B cell (primary cell): ENCODE measurements at regions not wholly inside any gene's neighbourhood (a gene's known extent, or its start where the extent isn't known, plus 50 kb on each side); places are given as distances from the start of the nearest gene placed in this dataset.

Experiments used
- ATAC-seq: fragments of 200-7000 bp; cut with Tn5 transposase; one replicate; pipeline ENCODE4 v1.10.0; 2021; ENCODE audit warnings: low read depth, mild to moderate bottlenecking, moderate number of reproducible peaks, moderate library complexity
- CTCF ChIA-PET: fragments of 350-600 bp; sonication (Branson Sonifier 250); formaldehyde crosslinking; loops from one replicate; lab custom pipeline; 2021; ENCODE audit warnings: antibody characterized with exemption, inconsistent platforms; lab: Charles Lee
- POLR2A ChIA-PET: fragments of 350-600 bp; sonication (Branson Sonifier 250); formaldehyde crosslinking; loops from one replicate; lab custom pipeline; 2021; ENCODE audit warnings: antibody characterized with exemption; lab: Charles Lee
- DNase-seq: peaks from one replicate; pipeline ENCODE4 v3.0.0; 2013
- H2AFZ ChIP-seq: 2 replicates; pipeline ENCODE4 v1.6.1; 2012; ENCODE audit warnings: mild to moderate bottlenecking, low read depth, low read length; ENCODE audit not compliant: insufficient read depth, poor library complexity, severe bottlenecking
- H3K27ac ChIP-seq, 2 donors: 1 replicate in 1 of 2; 2 replicates in 1 of 2; pipeline ENCODE4 v1.5.1; 2012 to 2013; ENCODE audit warnings: low read length in 2 of 2, mild to moderate bottlenecking in 2 of 2, moderate library complexity in 1 of 2
- H3K27me3 ChIP-seq, 4 experiments: fragments of 200-600 bp in 1 of 4; sonication (generic) in 1 of 4; replicated peaks in 1 of 4; 1 replicate in 2 of 4; 2 replicates in 2 of 4; pipeline versions ENCODE4 v1.6.1 to v1.7.0; 2013 to 2016; ENCODE audit warnings: low read length in 3 of 4, mild to moderate bottlenecking in 2 of 4, mixed read lengths in 1 of 4, moderate library complexity in 1 of 4; ENCODE audit not compliant: insufficient read depth in 4 of 4, control insufficient read depth in 3 of 4; ENCODE audit errors: control extremely low read depth in 1 of 4
- H3K36me3 ChIP-seq, 2 experiments: replicated peaks in 1 of 2; 1 replicate in 1 of 2; 2 replicates in 1 of 2; pipeline versions ENCODE4 v1.6.1 to v1.7.1; 2013; ENCODE audit warnings: low read length in 1 of 2; ENCODE audit not compliant: insufficient read depth in 2 of 2, control insufficient read depth in 1 of 2; ENCODE audit errors: control extremely low read depth in 1 of 2, extremely low read depth in 1 of 2
- H3K4me1 ChIP-seq, 2 donors: fragments of 200-600 bp in 1 of 2; sonication (generic) in 1 of 2; 1 replicate in 1 of 2; 2 replicates in 1 of 2; pipeline versions ENCODE4 v1.5.1 to v1.6.1; 2013 to 2017; ENCODE audit warnings: low read length in 2 of 2; ENCODE audit not compliant: control insufficient read depth in 2 of 2, insufficient read depth in 2 of 2
- H3K4me2 ChIP-seq: replicated peaks from 2 replicates; pipeline ENCODE3; 2012; ENCODE audit warnings: mild to moderate bottlenecking, low read depth, low read length; ENCODE audit not compliant: poor library complexity, severe bottlenecking
- H3K4me3 ChIP-seq, 5 experiments: fragments of 200-600 bp in 1 of 5; sonication (generic) in 1 of 5; 1 replicate in 3 of 5; 2 replicates in 2 of 5; pipeline versions ENCODE4 v1.5.1 to v1.7.0; 2011 to 2016; ENCODE audit warnings: low read length in 4 of 5, mild to moderate bottlenecking in 4 of 5, low read depth in 2 of 5, control low read depth in 1 of 5, moderate library complexity in 1 of 5; ENCODE audit not compliant: insufficient read depth in 1 of 5; ENCODE audit errors: control extremely low read depth in 1 of 5, extremely low read depth in 1 of 5
- H3K79me2 ChIP-seq: fragments of 200-600 bp; sonication (generic); one replicate; pipeline ENCODE4 v1.6.0; 2016; ENCODE audit warnings: low read length; ENCODE audit not compliant: control insufficient read depth, insufficient read depth
- H3K9ac ChIP-seq: fragments of 200-600 bp; sonication (generic); 2 replicates; pipeline ENCODE4 v1.6.1; 2017; ENCODE audit warnings: mild to moderate bottlenecking, low read length, moderate library complexity
- H3K9me3 ChIP-seq, 3 donors: one replicate each; pipeline versions ENCODE4 v1.6.1 to v1.7.1; 2013; ENCODE audit warnings: low read length in 2 of 3; ENCODE audit not compliant: control insufficient read depth in 2 of 3, insufficient read depth in 1 of 3; ENCODE audit errors: control extremely low read depth in 1 of 3
- H4K20me1 ChIP-seq: 2 replicates; pipeline ENCODE4 v1.6.0; 2012; ENCODE audit warnings: mild to moderate bottlenecking, low read length; ENCODE audit not compliant: insufficient read depth, control insufficient read depth, poor library complexity, severe bottlenecking
- H3K27ac Mint-ChIP-seq: one replicate; pipeline ENCODE4 v1.8.0; 2021; ENCODE audit warnings: mixed read lengths
- H3K27me3 Mint-ChIP-seq: one replicate; pipeline ENCODE4 v1.8.0; 2021; ENCODE audit warnings: mixed read lengths
- H3K4me1 Mint-ChIP-seq: one replicate; pipeline ENCODE4 v1.8.0; 2021; ENCODE audit warnings: mixed read lengths
- H3K4me3 Mint-ChIP-seq: one replicate; pipeline ENCODE4 v1.8.0; 2021; ENCODE audit warnings: mixed read lengths
- H3K9me3 Mint-ChIP-seq: one replicate; pipeline ENCODE4 v1.8.0; 2022; ENCODE audit warnings: mixed read lengths; ENCODE audit not compliant: insufficient read depth
- EZH2 ChIP-seq: IDR thresholded peaks from 2 replicates; pipeline ENCODE4 v1.6.1; 2012; ENCODE audit warnings: borderline replicate concordance, low read depth, mild to moderate bottlenecking, moderate library complexity, low read length; ENCODE audit not compliant: insufficient read depth, poor library complexity, severe bottlenecking
- WGBS: methylation state at CpG from one replicate; pipeline ENCODE4 v1.1.5; 2013; ENCODE audit warnings: missing lambda C conversion rate; ENCODE audit not compliant: insufficient coverage; 5-methylcytosine and 5-hydroxymethylcytosine counted together
- intact Hi-C: fragments of 100-400 bp; cut with micrococcal nuclease; formaldehyde crosslinking; loops from one replicate; pipeline ENCODE4 v1.10.0; 2022
- TF ChIP-seq, protein P1 (sequence below): fragments of 200-600 bp; IDR thresholded peaks from one replicate; pipeline ENCODE4 v1.8.0; 2022; ENCODE audit warnings: antibody characterized with exemption, mild to moderate bottlenecking

DNA sequence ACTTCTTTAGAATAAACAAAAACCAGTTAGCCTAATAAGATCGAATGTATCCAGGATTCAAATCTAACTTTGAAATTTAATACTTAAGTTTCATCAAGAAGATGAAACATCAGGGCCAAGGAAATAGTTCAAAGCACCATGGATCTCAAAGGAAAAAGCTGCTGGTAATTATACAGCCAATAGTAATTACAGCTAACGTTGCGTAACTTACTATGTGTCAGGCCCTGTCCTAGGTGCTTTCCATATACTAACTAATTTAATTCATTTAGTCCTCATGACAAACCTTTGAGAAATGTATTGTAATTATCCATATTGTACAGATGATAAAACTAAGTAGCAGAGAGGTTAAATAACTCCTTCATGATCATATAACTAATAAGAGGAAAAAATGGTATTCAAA is 598.6 kb downstream of the NYAP2 start:
- POLR2A ChIA-PET, result no interaction called here
- no peak overlapping the region for H3K27ac Mint-ChIP-seq

DNA sequence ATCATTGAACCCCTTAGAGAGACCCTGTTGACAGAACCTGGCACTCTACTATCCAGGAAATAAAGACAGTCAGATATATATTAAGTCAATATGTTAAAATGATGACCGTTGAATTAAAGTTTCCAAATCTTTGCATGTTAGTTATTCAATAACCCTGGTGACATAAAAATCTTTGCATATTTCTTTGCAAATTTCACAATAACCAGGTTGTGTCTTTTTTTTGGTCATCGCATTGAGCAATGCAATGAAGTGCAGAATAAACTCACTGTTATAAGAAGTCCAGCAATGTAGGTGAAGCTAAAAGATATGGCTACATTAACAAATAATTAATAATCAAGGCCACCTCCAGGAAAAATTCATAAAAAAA is 596.9 kb downstream of the NYAP2 start:
- Mint-ChIP-seq H3K27me3 (no peaks in the 10 kb centered on the region), H3K27ac (no peak overlapping the region), H3K4me3 (no peak overlapping the region), H3K4me1 (no peaks in the 10 kb centered on the region), H3K9me3 (no peaks in the 10 kb centered on the region)
- Histone ChIP-seq H3K36me3 (no peaks in the 10 kb centered on the region), H3K9ac (no peak overlapping the region), H3K9me3 (no peaks in the 10 kb centered on the region), H3K4me1 (no peaks in the 10 kb centered on the region), H3K27me3 (no peaks in the 10 kb centered on the region), H4K20me1 (no peaks in the 10 kb centered on the region), H3K4me3 (no peak overlapping the region), H3K79me2 (no peaks in the 10 kb centered on the region), H2AFZ (no peak overlapping the region), H3K4me2 (no peak overlapping the region), H3K27ac (no peak overlapping the region)
- ATAC-seq (no peak), DNase-seq (no peak)
- WGBS, result no CpG with 5 or more reads among the region's 2 CpGs
- POLR2A ChIA-PET, result no interaction called here
- TF ChIP-seq, protein P1, sequence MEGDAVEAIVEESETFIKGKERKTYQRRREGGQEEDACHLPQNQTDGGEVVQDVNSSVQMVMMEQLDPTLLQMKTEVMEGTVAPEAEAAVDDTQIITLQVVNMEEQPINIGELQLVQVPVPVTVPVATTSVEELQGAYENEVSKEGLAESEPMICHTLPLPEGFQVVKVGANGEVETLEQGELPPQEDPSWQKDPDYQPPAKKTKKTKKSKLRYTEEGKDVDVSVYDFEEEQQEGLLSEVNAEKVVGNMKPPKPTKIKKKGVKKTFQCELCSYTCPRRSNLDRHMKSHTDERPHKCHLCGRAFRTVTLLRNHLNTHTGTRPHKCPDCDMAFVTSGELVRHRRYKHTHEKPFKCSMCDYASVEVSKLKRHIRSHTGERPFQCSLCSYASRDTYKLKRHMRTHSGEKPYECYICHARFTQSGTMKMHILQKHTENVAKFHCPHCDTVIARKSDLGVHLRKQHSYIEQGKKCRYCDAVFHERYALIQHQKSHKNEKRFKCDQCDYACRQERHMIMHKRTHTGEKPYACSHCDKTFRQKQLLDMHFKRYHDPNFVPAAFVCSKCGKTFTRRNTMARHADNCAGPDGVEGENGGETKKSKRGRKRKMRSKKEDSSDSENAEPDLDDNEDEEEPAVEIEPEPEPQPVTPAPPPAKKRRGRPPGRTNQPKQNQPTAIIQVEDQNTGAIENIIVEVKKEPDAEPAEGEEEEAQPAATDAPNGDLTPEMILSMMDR, result no peak
- CTCF ChIA-PET, result no interaction called here
- intact Hi-C loops, result no loop called here

More for the DNA sequence above, 598.6 kb downstream of the NYAP2 start:
- Histone ChIP-seq H3K79me2 (no peaks in the 10 kb centered on the region), H3K4me1 (no peaks in the 10 kb centered on the region), H3K9ac (no peak overlapping the region), H3K27ac (no peak overlapping the region), H2AFZ (no peak overlapping the region), H3K36me3 (no peaks in the 10 kb centered on the region), H3K4me2 (no peak overlapping the region), H4K20me1 (no peaks in the 10 kb centered on the region), H3K27me3 (no peaks in the 10 kb centered on the region), H3K4me3 (no peak overlapping the region), H3K9me3 (no peaks in the 10 kb centered on the region)
- ATAC-seq (no peak), DNase-seq (no peak)
- no peaks in the 10 kb centered on the region for H3K27me3 Mint-ChIP-seq
- WGBS, result no CpG with 5 or more reads among the region's 3 CpGs
- H3K4me3 Mint-ChIP-seq, result no peak overlapping the region
- intact Hi-C loops, result no loop called here
- H3K4me1 Mint-ChIP-seq, result no peaks in the 10 kb centered on the region
- TF ChIP-seq EZH2, result no peak
- TF ChIP-seq, protein P1, result no peak
- no peaks in the 10 kb centered on the region for H3K9me3 Mint-ChIP-seq
- CTCF ChIA-PET, result no interaction called here
